Fibroblast of the aortic adventitia (primary cell): ENCODE measurements at regions not wholly inside any gene's neighbourhood (a gene's known extent, or its start where the extent isn't known, plus 50 kb on each side); places are given as distances from the start of the nearest gene placed in this dataset.

ENCODE experiments used
- DNase-seq: peaks from one replicate; pipeline ENCODE4 v3.0.0-alpha.2; 2010; ENCODE audit warnings: low read depth
- H3K4me3 ChIP-seq: 2 replicates; pipeline ENCODE4 v1.5.1; 2011; ENCODE audit warnings: low read depth, mild to moderate bottlenecking, control low read depth, low read length, moderate library complexity
- CTCF ChIP-seq: IDR thresholded peaks from 2 replicates; pipeline ENCODE4 v1.5.1; 2011; ENCODE audit warnings: mild to moderate bottlenecking, low read length, control low read depth, inconsistent platforms; ENCODE audit not compliant: insufficient read depth

- H3K4me3 ChIP-seq, result no peak overlapping the region
- TF ChIP-seq CTCF, result no peak
- DNase-seq, result no peak
Measured at GRCh38 chr5:106876665-106877194, 794.0 kb downstream of the EFNA5 start.

GRCh38 chr5:106876298-106876622 is 794.5 kb downstream of the EFNA5 start:
- no peak for TF ChIP-seq CTCF
- DNase-seq, result no peak
- no peak overlapping the region for H3K4me3 ChIP-seq

- H3K4me3 ChIP-seq, result no peak overlapping the region
- peak; percentile 34 for TF ChIP-seq CTCF
- DNase-seq, result peak; percentile 25
Measured at GRCh38 chr5:106875591-106876297, 795.0 kb downstream of the EFNA5 start.

GRCh38 chr5:106874974-106875373 is 795.8 kb downstream of the EFNA5 start:
- TF ChIP-seq CTCF, result no peak
- no peak for DNase-seq
- H3K4me3 ChIP-seq, result no peak overlapping the region

GRCh38 chr5:106874531-106874930 is 796.2 kb downstream of the EFNA5 start:
- no peak overlapping the region for H3K4me3 ChIP-seq
- no peak for DNase-seq
- no peak for TF ChIP-seq CTCF

- no peak for TF ChIP-seq CTCF
- DNase-seq, result no peak
- H3K4me3 ChIP-seq, result no peak overlapping the region
Measured at GRCh38 chr5:106873568-106873967, 797.2 kb downstream of the EFNA5 start.

- no peak overlapping the region for H3K4me3 ChIP-seq
- no peak for DNase-seq
- no peak for TF ChIP-seq CTCF
Measured at GRCh38 chr5:106865279-106865678, 805.5 kb downstream of the EFNA5 start.
